ENCODE measurements at regions not wholly inside any gene's neighbourhood (a gene's known extent, or its start where the extent isn't known, plus 50 kb on each side); places are given as distances from the start of the nearest gene placed in this dataset.
A peak's percentile ranks its signal among the peaks of the same experiment; 100 is the strongest.

- no peak for DNase-seq
These were observed 392.7 kb upstream of the NFE2L3 start for GRCh38 chr7:25759286-25759685.

GRCh38 chr7:25759748-25760147 is 392.2 kb upstream of the NFE2L3 start:
- DNase-seq: no peak

DNA sequence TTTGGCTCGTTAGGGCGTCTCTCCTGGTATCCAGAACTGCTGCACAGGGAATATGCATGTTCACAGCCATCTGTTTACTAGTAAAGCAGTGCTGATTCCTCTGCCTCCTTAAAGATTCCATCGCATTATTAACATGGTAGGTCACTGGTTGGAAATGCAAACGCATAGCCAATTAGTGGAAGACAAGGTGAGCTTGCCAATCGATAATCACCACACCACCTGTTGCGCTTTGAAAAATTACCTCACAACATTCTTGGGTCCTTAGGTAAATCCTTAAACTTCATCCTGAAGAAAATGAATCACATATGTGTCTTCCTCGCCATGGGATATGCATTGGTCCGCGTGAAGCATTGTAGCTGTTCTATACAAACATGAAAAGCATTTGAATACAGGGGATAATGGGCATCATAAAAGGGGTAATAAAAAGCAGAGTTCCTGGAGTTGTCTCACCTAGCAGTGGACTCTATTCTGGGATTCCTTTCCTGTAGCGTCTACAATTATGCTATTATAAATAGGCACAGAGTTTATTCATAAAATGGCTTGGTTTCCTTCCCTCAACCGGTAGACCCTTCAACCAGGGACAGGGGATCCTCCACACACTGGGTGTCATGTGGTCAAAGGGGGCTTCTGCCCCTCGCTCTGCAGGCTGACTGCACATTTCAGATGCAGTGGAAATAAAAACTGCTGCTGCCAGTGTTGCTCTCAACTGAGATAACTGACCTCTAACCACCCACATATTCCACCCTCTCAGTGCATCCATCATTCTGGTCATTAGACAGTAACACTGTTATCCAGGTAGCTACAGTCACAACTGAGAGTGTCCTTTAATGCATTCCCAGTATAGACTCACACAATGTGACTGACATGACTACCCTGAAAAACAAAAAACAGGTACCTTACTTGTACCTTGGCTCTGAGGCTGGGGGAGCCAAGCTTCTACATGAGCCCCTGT is 389.2 kb upstream of the NFE2L3 start:
- peak; percentile 38 for DNase-seq

GRCh38 chr7:25763463-25763860 is 388.5 kb upstream of the NFE2L3 start:
- no peak for DNase-seq

DNA sequence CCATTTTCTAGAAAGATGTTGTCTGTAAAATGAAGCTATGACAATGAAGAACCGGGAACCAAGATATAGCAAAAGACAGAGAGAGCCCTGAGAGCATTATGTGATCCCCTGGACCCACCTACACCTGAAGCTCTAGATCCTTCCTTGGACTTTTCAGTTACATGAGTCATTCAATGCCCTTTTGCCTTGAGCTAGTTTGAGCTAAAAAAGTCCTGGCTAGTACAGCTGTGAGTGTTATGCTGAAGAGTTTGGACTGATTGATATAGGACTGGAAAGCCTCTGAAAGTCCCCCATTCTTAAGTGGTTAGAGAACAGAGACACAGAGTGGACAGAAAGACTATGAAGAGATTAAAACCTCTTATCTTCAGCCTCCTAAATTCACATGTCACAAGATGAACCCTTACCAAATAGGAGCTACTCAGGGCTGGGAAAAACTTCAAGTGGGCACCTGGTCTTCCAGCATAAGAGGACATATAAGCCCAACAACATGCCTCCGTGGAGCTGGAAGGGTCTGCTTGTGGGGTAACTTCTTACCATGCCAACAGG is 386.8 kb upstream of the NFE2L3 start:
- no peak for DNase-seq

GRCh38 chr7:25770235-25770634 is 381.8 kb upstream of the NFE2L3 start:
- no peak for DNase-seq

DNA sequence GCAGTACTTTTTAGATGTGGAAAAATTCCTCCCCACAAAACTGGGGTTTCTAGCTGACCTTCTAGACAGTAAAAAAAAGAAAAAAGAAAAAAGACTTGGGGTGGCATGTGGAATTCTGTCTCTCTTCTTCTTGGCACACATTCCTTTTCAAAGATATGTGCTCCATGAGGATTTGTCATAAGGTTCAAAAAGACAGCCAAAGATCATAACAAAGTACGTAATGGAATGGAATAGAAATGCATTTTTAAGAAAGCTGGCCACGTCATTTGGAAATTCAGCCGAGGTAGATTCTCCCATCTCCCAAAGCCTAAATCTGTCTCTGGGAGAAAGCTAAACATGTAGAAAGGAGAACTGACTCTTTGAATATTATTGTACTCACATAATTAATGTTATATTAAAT is 381.3 kb upstream of the NFE2L3 start:
- DNase-seq: no peak

GRCh38 chr7:25771491-25771890 is 380.5 kb upstream of the NFE2L3 start:
- DNase-seq: no peak

GRCh38 chr7:25772802-25773201 is 379.2 kb upstream of the NFE2L3 start:
- DNase-seq: no peak

GRCh38 chr7:25774675-25775074 is 377.3 kb upstream of the NFE2L3 start:
- no peak for DNase-seq

DNA sequence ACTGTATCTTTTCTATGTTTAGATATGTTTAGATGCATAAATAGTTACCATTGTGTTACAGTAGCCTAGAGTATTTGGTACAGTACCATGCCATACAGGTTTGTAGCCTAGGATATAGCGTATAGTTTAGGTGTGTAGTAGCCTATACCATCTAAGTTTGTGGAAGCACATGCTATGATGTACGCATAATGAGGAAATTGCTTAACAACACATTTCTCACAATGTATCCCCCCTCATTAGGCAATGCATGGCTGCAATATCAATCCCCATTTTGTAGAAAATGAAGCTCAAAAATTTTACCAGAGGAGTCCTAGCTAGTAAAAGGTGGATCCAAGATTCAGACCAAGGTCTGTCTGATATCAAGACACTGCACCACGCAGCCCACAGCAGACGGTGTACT is 376.4 kb upstream of the NFE2L3 start:
- no peak for DNase-seq

DNA sequence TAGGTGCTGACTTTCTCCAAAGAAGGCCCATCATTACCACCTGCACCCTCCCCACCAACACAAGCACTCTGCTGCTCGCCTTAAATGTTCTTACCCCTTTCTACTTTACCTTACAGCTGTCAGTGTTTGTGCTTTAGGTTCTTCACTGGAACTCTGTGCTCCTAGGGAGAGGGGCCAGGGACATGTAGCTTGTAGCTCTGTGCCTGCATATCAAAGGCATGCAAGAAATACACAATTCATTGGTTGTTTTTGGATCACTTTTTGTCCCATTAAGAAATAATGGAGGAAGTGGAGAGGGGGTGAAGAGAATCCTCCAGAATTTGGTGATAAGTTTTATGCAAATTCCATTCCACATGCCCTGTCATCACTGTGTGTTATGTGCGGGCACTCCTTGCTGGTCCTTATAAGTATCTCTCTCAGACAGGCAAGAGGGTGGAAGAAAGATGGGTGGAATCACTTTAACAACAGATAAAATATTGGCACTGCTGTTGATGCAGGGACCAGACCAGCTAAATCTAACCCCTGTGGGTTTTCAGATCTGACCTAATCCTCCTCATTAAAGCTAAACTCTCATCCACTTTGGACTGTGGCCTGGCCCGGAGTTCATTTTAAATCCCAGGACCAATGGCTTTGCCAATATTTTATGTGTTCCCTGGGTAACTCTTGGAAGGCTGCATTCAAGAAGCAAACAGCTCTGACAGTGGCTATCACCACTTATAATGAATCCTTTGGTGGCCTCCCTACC is 375.8 kb upstream of the NFE2L3 start:
- no peak for DNase-seq

GRCh38 chr7:25776744-25777123 is 375.3 kb upstream of the NFE2L3 start:
- no peak for DNase-seq

DNA sequence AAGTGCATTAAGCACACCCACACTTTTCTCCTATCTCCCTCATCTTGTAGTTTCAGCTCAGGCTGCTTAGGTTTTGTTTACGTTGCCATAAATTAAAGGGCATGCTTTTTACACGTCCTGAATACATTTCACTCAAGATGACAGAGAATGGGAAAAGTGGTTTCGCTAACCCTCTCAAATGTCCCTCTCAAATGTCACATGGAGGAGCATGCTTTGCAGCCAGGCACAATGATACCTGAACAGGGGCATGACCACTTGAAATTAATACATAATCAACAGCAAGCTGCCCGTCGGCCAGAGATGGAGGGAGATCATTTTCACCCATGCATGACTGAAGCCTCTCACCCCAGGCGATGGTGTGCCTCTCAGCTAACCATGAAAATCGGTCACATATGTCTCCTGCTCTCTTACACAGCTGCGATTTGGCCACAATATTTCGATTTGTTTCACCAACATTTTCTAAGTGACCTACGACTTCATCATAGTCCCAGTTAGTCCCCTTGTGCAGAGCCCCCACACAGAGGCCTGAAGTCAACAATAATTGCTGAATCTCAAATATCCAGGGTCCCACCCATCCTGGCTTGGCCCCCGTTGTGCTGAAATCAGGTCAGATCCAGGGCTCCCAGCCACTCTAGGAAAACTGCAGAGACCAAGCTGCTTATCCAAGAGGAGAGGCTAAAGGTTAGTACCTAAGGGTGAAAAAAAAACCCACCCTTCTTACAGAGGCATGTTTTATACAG is 373.9 kb upstream of the NFE2L3 start:
- peak; percentile 96 for DNase-seq

DNA sequence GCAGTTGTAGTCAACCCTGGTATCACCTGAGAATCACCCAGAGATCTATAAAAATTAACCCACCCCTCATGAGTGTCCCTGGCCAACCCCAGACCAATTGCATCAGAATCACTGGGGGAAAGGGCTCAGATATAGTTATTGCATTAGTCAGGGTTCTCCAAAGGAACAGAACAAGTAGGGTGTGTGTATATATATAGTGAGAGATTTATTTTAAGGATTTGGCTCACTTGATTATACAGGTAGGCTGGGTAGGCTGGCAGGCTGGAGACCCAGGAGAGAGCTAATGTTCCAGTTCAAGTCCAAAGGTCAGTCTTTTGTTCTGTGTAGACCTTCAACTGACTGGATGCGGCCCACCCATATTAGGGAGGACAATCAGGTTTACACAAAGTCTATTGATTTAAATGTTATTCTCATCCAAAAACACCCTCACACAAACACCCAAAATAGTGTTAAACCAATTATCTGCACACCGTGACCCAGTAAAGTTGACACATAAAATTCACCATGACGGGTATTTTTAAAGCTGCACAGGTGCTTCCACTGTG is 372.9 kb upstream of the NFE2L3 start:
- DNase-seq: no peak

- no peak for DNase-seq
These were observed 371.1 kb upstream of the NFE2L3 start for GRCh38 chr7:25780904-25781303.

GRCh38 chr7:25781704-25782103 is 370.3 kb upstream of the NFE2L3 start:
- no peak for DNase-seq

- no peak for DNase-seq
These were observed 365.1 kb upstream of the NFE2L3 start for GRCh38 chr7:25786936-25787335.

DNA sequence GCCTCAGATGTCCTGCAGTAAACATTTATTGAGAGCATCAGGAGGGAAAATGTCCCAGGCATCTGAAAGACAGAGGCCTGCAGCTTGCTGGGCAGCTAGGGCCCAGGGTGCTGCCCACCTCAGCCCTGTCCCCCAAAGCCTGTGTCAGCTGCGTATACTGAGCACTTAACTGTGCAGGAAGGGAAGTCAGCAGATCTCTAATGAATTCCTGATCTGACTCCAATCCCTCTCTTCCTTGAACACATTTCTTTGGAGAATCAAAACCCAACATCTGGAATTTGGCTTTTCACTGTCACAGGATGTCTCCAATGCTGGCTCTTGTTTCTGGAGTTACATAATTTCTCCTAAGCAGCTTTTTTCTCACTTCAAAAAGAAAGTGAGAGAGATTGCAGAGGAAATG is 364.7 kb upstream of the NFE2L3 start:
- no peak for DNase-seq

GRCh38 chr7:25788371-25788770 is 363.6 kb upstream of the NFE2L3 start:
- no peak for DNase-seq

GRCh38 chr7:25788961-25789620 is 362.9 kb upstream of the NFE2L3 start:
- DNase-seq: no peak

Data from NCI-H748 treated with DMSO at 0.1 percent for 48 hours (cell line).